Heart left ventricle (tissue), 16 donors: ENCODE measurements at regions not wholly inside any gene's neighbourhood (a gene's known extent, or its start where the extent isn't known, plus 50 kb on each side); places are given as distances from the start of the nearest gene placed in this dataset.

ENCODE experiments used
- ATAC-seq, 4 donors: fragments of 200-7000 bp; cut with Tn5 transposase; one replicate each; pipeline ENCODE4 v1.9.1; 2020 to 2022; ENCODE audit warnings: moderate library complexity in 4 of 4, mild to moderate bottlenecking in 3 of 4, moderate number of reproducible peaks in 1 of 4
- DNase-seq, 5 donors: peaks; one replicate each; pipeline ENCODE4 v3.0.0-alpha.2; 2020
- H3K27ac ChIP-seq, 12 donors: fragments of 200-600 bp; sonication (generic) in 4 of 12; one replicate each; pipeline versions ENCODE4 v1.5.0 to v1.8.0; 2016 to 2022; ENCODE audit warnings: mild to moderate bottlenecking in 2 of 12
- H3K27me3 ChIP-seq, 9 donors: fragments of 200-600 bp; sonication (generic) in 2 of 9; one replicate each; pipeline versions ENCODE4 v1.5.1 to v1.8.0; 2016 to 2022; ENCODE audit warnings: mild to moderate bottlenecking in 3 of 9
- H3K36me3 ChIP-seq, 9 donors: fragments of 200-600 bp; sonication (generic) in 2 of 9; one replicate each; pipeline versions ENCODE4 v1.5.0 to v1.8.0; 2018 to 2022; ENCODE audit warnings: mild to moderate bottlenecking in 2 of 9
- H3K4me1 ChIP-seq, 12 donors: fragments of 200-600 bp; sonication (generic) in 4 of 12; one replicate each; pipeline versions ENCODE4 v1.5.0 to v1.8.0; 2016 to 2022; ENCODE audit warnings: mild to moderate bottlenecking in 3 of 12
- H3K4me3 ChIP-seq, 12 donors: fragments of 200-600 bp; sonication (generic) in 4 of 12; one replicate each; pipeline versions ENCODE4 v1.5.0 to v1.8.0; 2017 to 2022; ENCODE audit warnings: mild to moderate bottlenecking in 9 of 12, moderate library complexity in 4 of 12
- H3K9me3 ChIP-seq, 12 donors: fragments of 200-600 bp; sonication (generic) in 4 of 12; one replicate each; pipeline versions ENCODE4 v1.5.0 to v1.8.0; 2016 to 2022; ENCODE audit warnings: mild to moderate bottlenecking in 1 of 12
- CTCF ChIP-seq, 12 donors: fragments of 200-600 bp; sonication (generic) in 4 of 12; IDR thresholded peaks; one replicate each; pipeline versions ENCODE4 v1.5.0 to v1.8.0; 2018 to 2022; ENCODE audit warnings: antibody characterized with exemption in 12 of 12, mild to moderate bottlenecking in 5 of 12
- POLR2A ChIP-seq, 2 donors: fragments of 450-650 bp; IDR thresholded peaks; one replicate each; pipeline ENCODE4 v1.6.1; 2017; ENCODE audit warnings: antibody characterized with exemption in 2 of 2, mild to moderate bottlenecking in 2 of 2, moderate library complexity in 2 of 2
- WGBS, 4 donors: extraction: QIAGEN DNeasy Blood & Tissue Kit in 2 of 4; methylation state at CpG; one replicate each; pipeline versions ENCODE4 v1.1.5 to v1.1.7; 2013 to 2018; 5-methylcytosine and 5-hydroxymethylcytosine counted together
- intact Hi-C, 10 donors: fragments of 100-400 bp; cut with DNase I; formaldehyde crosslinking; loops; one replicate each; pipeline versions ENCODE4 v1.11.1 to v1.14.2; 2022
- donor health status: ischemic (EF 13 %, LVEDD 7.1; RV severe dilation, severe dysfunction).
- donor health status: healthy with polysubstance abuse.
- donor health status: DM: no; HTN: yes; CAD: no.
- donor health status: DM: no; HTN: no; CAD: no.
- donor health status: ischemic (EF 25% LVEDD 6.9; RV normal size, moderate dysfunction).
- donor health status: ischemic (EF 25% LVEDD 5.7; RV mildly dilated, moderate dysfunction).
- donor health status: healthy.
- donor health status: DM: yes; HTN: yes; CAD: no.
- donor health status: ischemic (EF 35%, LVEDD 5.7; RV mildly dilated, moderate dysfunction).
- donor health status: nonischemic (EF 11% LVEDD 7.7; RV severe dilation, severe dysfunction).
- donor health status: DM: yes; HTN: yes; CAD: no.
- donor health status: PGD.
- donor health status: ischemic (EF 29% LVEDD 5.4; RV normal size, mild dysfunction).
- donor health status: nonischemic (EF 23%, LVEDD 6.1; RV moderate dilation, normal function).

DNA sequence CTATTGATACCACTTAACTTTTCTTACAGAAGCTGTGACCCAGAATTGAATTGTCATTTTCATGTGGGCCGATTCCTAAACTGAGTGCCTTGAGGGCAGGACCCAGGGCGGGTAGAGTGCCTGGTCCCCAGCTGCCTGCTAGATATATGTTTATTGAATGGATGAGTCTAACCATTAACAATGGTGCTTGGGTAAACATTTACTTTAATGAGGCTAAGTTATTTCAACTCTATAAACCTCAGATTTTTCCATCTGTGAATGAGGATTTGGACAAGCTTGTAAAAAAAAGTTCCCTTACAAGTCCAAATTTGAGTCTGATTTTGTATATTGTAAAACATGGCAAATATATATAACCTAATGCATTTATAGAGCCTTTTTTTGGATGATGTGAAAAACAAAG, 181.8 kb upstream of the ELL2 start:
- Histone ChIP-seq H3K27ac (no peak overlapping the region), H3K9me3 (no peaks in the 10 kb centered on the region), H3K36me3 (no peaks in the 10 kb centered on the region), H3K4me3 (no peak overlapping the region), H3K4me1 (peaks cover 0 to 10% (median 0%) of the 10 kb centered on the region in 12 donors), H3K27me3 (no peaks in the 10 kb centered on the region)
- intact Hi-C loops: no loop called here
- ATAC-seq (no peak), DNase-seq (no peak)
- TF ChIP-seq POLR2A (IDR thresholded peaks at IDR 0.05): no peak
- no peak for TF ChIP-seq CTCF (IDR thresholded peaks at IDR 0.05)
- 85 to 94% (median 86%) methylated on average over 2 of the region's 2 CpGs for WGBS, 4 donors

DNA sequence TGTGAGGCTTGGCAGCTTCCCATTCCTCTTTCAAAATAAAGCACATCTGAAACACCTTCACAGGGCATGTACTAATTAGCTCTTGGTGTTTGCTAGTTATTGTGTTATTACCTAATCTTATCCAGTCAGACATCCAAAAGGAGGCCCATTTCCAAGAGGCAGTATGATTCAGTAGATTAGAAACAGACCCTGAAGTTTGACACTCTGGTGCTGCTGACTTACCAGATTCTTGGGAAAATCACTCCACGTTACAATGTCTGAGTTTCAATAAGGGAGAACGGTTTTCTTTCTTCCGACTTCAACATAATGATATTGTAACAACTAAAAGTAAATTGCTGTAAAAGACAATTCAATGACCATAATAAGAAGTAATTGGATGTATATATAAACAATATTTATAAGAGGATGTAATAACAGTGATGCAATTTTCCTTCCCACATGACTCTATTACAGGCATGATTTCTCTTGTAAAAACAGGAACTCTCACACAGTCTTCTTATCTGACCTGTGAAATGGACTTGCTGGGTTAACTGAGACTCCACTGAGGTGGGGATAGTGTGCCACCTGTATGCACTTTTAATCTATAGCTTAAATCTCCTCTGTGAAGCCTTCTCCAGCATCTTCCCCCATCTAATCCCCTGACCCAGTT, 181.3 kb upstream of the ELL2 start:
- Histone ChIP-seq H3K27ac (no peak overlapping the region), H3K9me3 (no peaks in the 10 kb centered on the region), H3K4me3 (no peak overlapping the region), H3K27me3 (no peaks in the 10 kb centered on the region), H3K36me3 (no peaks in the 10 kb centered on the region), H3K4me1 (peaks cover 0 to 10% (median 0%) of the 10 kb centered on the region in 12 donors)
- TF ChIP-seq CTCF (IDR thresholded peaks at IDR 0.05) (no peak), POLR2A (IDR thresholded peaks at IDR 0.05) (no peak)
- ATAC-seq (no peak), DNase-seq (no peak)
- 79 to 94% (median 90%) methylated on average over 3 of the region's 3 CpGs for WGBS, 4 donors
- intact Hi-C loops: no loop called here

DNA sequence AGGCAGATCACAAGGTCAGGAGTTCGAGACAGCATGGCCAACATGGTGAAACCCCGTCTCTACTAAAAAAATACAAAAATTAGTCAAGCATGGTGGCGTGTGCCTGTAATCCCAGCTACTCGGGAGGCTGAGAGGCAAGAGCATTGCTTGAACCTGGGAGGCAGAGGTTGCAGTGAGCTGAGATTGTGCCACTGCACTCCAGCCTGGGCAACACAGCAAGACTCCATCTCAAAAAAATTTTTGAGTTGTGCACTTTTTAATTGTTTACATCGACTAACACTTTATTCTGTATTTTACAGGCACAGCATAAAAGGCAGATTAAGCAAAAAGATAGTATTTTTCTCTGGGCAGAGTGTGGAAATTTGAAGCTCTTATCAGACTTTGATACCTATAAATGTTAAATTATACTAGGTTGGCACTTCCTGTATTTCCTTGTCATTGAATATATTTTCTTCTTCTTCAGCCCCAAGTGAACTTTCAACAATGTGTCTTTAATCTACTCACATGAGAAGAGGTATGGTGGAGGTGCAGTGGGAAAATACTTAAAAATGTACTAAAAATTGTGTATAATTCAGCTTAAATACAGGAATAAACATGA, 180.6 kb upstream of the ELL2 start:
- H3K4me1 ChIP-seq: peaks cover 0 to 10% (median 0%) of the 10 kb centered on the region in 12 donors
- WGBS, 4 donors: 90 to 96% (median 94%) methylated on average over 5 of the region's 5 CpGs

More for the DNA sequence above, 180.6 kb upstream of the ELL2 start:
- H3K4me3 ChIP-seq: no peak overlapping the region
- no peaks in the 10 kb centered on the region for H3K27me3 ChIP-seq
- intact Hi-C loops: no loop called here
- no peak overlapping the region for H3K27ac ChIP-seq
- DNase-seq (no peak), ATAC-seq (no peak)
- no peaks in the 10 kb centered on the region for H3K36me3 ChIP-seq
- TF ChIP-seq POLR2A (IDR thresholded peaks at IDR 0.05) (no peak), CTCF (IDR thresholded peaks at IDR 0.05) (no peak)
- no peaks in the 10 kb centered on the region for H3K9me3 ChIP-seq
